Common myeloid progenitor, CD34-positive (primary cell): ENCODE measurements at regions not wholly inside any gene's neighbourhood (a gene's known extent, or its start where the extent isn't known, plus 50 kb on each side); places are given as distances from the start of the nearest gene placed in this dataset.

Experiments
- CTCF ChIA-PET: fragments of 350-600 bp; sonication (Branson Sonifier 250); formaldehyde crosslinking; loops from one replicate; lab custom pipeline; 2021; ENCODE audit warnings: antibody characterized with exemption; lab: Charles Lee
- POLR2A ChIA-PET: fragments of 350-600 bp; sonication (Branson Sonifier 250); formaldehyde crosslinking; loops from one replicate; lab custom pipeline; 2021; ENCODE audit warnings: antibody characterized with exemption; lab: Charles Lee
- DNase-seq, 3 donors: peaks; one replicate each; pipeline versions ENCODE4 v3.0.0 to v3.0.0-alpha.2; 2013
- H3K27ac ChIP-seq, 2 experiments: 1 replicate in 1 of 2; 2 replicates in 1 of 2; pipeline ENCODE4 v1.7.0; 2013; ENCODE audit warnings: inconsistent platforms in 2 of 2, low read length in 2 of 2, mild to moderate bottlenecking in 2 of 2, low read depth in 1 of 2, moderate library complexity in 1 of 2; ENCODE audit not compliant: severe bottlenecking in 2 of 2, insufficient read depth in 1 of 2, poor library complexity in 1 of 2
- H3K27me3 ChIP-seq, 5 experiments: replicated peaks in 2 of 5; 1 replicate in 3 of 5; 2 replicates in 2 of 5; pipeline versions ENCODE4 v1.6.1 to v1.7.0; 2013; ENCODE audit warnings: low read length in 4 of 5, mild to moderate bottlenecking in 2 of 5, moderate library complexity in 2 of 5, inconsistent platforms in 1 of 5; ENCODE audit not compliant: insufficient read depth in 5 of 5, control insufficient read depth in 4 of 5
- H3K36me3 ChIP-seq, 4 experiments: 1 replicate in 2 of 4; 2 replicates in 2 of 4; pipeline versions ENCODE4 v1.6.1 to v1.7.0; 2013; ENCODE audit warnings: low read length in 3 of 4, control low read depth in 1 of 4, mild to moderate bottlenecking in 1 of 4; ENCODE audit not compliant: control insufficient read depth in 4 of 4, insufficient read depth in 4 of 4
- H3K4me1 ChIP-seq, 4 experiments: 1 replicate in 3 of 4; 2 replicates in 1 of 4; pipeline versions ENCODE4 v1.6.1 to v1.7.1; 2013; ENCODE audit warnings: low read length in 3 of 4, mild to moderate bottlenecking in 3 of 4, control low read depth in 1 of 4, inconsistent platforms in 1 of 4, moderate library complexity in 1 of 4; ENCODE audit not compliant: control insufficient read depth in 4 of 4, insufficient read depth in 4 of 4; ENCODE audit errors: control extremely low read depth in 1 of 4
- H3K4me3 ChIP-seq, 7 experiments: 1 replicate in 4 of 7; 2 replicates in 3 of 7; pipeline versions ENCODE4 v1.5.1 to v1.7.0; 2013; ENCODE audit warnings: mild to moderate bottlenecking in 7 of 7, low read length in 6 of 7, moderate library complexity in 6 of 7, inconsistent platforms in 2 of 7, low read depth in 2 of 7, control low read depth in 1 of 7; ENCODE audit not compliant: insufficient read depth in 4 of 7, control insufficient read depth in 1 of 7; ENCODE audit errors: extremely low read depth in 1 of 7
- H3K9me3 ChIP-seq, 5 experiments: 1 replicate in 4 of 5; 2 replicates in 1 of 5; pipeline versions ENCODE4 v1.6.1 to v1.7.1; 2013; ENCODE audit warnings: low read length in 4 of 5, mild to moderate bottlenecking in 2 of 5, inconsistent platforms in 1 of 5, low read depth in 1 of 5, moderate library complexity in 1 of 5; ENCODE audit not compliant: control insufficient read depth in 4 of 5, insufficient read depth in 2 of 5; ENCODE audit errors: control extremely low read depth in 1 of 5
- WGBS: methylation state at CpG from one replicate; pipeline ENCODE4 v1.1.5; 2013; ENCODE audit not compliant: insufficient coverage; 5-methylcytosine and 5-hydroxymethylcytosine counted together

DNA sequence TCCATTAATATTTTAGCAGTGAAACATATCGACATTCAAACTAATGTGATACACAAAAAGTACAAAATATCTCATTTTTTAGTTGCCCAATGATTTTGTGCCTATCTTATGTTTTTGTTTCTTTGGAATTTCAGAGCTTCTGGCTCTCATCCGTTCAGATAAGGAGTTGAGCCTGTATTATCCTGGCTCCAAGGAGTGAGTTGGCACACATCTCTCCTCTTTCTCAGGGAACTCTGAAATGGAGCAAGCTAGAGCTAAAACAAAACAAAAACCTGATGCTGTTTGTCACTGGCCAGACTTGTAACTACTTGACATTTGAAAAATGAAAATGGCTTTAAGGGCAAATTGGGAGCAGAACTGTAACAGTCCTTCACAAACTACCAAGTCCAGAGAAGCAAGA, 131.3 kb upstream of the SLC28A3 start:
- H3K4me3 ChIP-seq = no peak overlapping the region
- peaks cover 0 to 2% (median 0%) of the 10 kb centered on the region in 5 experiments for H3K27me3 ChIP-seq
- CTCF ChIA-PET = no interaction called here
- H3K36me3 ChIP-seq = no peaks in the 10 kb centered on the region
- H3K4me1 ChIP-seq = no peaks in the 10 kb centered on the region
- H3K27ac ChIP-seq = no peak overlapping the region
- 100% methylated on average over 1 of the region's 2 CpGs for WGBS
- DNase-seq = no peak
- POLR2A ChIA-PET = no interaction called here
- peaks cover 0 to 5% (median 0%) of the 10 kb centered on the region in 5 experiments for H3K9me3 ChIP-seq

DNA sequence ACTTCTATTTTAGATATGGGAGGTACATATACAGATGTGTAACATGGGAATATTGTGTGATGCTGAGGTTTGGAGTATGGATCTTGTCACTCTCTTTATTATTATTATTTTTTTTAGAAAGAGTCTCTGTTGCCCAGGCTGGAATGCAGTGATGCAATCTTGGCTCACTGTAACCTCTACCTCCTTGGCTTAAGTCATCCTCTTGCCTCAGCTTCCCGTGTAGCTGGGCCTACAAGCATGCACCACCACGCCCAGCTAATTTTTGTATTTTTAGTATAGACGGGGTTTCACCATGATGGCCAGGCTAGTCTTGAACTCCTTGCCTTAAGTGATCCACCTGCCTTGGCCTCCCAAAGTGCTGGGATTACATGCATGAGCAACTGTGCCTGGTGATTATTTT, 138.4 kb upstream of the SLC28A3 start:
- no peak for DNase-seq
- H3K27ac ChIP-seq = no peak overlapping the region
- no peaks in the 10 kb centered on the region for H3K27me3 ChIP-seq
- 100% methylated on average over 3 of the region's 3 CpGs for WGBS
- H3K36me3 ChIP-seq = no peaks in the 10 kb centered on the region
- ChIA-PET POLR2A (no interaction called here), CTCF (no interaction called here)
- peaks cover 0 to 6% (median 0%) of the 10 kb centered on the region in 4 experiments for H3K4me1 ChIP-seq
- H3K4me3 ChIP-seq = no peak overlapping the region
- H3K9me3 ChIP-seq = peaks cover 0 to 4% (median 0%) of the 10 kb centered on the region in 5 experiments

DNA sequence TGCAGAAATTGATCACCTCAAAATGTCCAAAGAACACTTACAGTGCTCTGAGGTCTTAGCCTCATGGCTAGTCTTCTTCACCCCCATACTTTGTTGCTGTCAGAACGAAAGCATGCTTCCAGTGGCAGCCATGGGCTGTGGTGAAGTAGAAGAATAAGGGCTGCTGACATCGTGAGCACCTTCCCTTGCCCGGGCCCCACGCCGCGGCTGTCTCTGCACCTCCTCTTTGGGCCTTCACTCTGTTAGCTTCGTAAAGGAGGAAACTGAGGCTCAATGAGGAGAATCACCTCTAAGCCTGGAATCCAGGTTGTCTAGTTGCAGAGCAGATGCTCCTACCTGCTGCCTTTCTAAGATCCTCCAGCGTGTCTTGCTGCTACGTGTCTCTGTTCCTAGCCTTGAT, 139.5 kb upstream of the SLC28A3 start:
- H3K36me3 ChIP-seq = no peaks in the 10 kb centered on the region
- peaks cover 0 to 6% (median 0%) of the 10 kb centered on the region in 4 experiments for H3K4me1 ChIP-seq
- POLR2A ChIA-PET = no interaction called here
- H3K27me3 ChIP-seq = no peaks in the 10 kb centered on the region
- 98% methylated on average over 6 of the region's 9 CpGs for WGBS
- DNase-seq = no peak
- H3K27ac ChIP-seq = no peak overlapping the region
- peaks cover 0 to 4% (median 0%) of the 10 kb centered on the region in 5 experiments for H3K9me3 ChIP-seq
- CTCF ChIA-PET = no interaction called here
- H3K4me3 ChIP-seq = no peak overlapping the region

DNA sequence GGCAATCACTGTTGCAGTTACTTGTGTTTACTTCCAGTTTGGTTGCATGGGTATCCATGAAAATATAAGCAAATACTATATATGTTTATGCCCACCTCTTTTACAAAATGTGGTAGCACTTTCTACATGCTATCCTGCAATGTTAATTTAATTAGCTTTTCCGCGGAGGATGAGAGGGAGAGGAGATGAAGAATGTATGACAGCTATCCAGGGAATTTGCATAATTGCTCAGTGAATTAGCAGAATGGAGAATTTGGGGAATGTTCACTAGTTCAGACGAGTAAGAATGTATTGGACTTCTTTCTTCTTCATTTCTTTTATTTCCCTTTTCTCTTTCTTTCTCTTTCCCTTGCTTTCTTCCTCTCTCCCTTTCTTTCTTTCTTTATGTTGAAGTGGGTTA, 140.7 kb upstream of the SLC28A3 start:
- H3K27ac ChIP-seq = no peak overlapping the region
- no peaks in the 10 kb centered on the region for H3K27me3 ChIP-seq
- POLR2A ChIA-PET = no interaction called here
- DNase-seq = no peak
- H3K4me3 ChIP-seq = no peak overlapping the region
- WGBS = no CpG with 5 or more reads among the region's 3 CpGs
- no peaks in the 10 kb centered on the region for H3K36me3 ChIP-seq
- CTCF ChIA-PET = no interaction called here
- peaks cover 0 to 4% (median 0%) of the 10 kb centered on the region in 5 experiments for H3K9me3 ChIP-seq
- H3K4me1 ChIP-seq = peaks cover 0 to 6% (median 0%) of the 10 kb centered on the region in 4 experiments

DNA sequence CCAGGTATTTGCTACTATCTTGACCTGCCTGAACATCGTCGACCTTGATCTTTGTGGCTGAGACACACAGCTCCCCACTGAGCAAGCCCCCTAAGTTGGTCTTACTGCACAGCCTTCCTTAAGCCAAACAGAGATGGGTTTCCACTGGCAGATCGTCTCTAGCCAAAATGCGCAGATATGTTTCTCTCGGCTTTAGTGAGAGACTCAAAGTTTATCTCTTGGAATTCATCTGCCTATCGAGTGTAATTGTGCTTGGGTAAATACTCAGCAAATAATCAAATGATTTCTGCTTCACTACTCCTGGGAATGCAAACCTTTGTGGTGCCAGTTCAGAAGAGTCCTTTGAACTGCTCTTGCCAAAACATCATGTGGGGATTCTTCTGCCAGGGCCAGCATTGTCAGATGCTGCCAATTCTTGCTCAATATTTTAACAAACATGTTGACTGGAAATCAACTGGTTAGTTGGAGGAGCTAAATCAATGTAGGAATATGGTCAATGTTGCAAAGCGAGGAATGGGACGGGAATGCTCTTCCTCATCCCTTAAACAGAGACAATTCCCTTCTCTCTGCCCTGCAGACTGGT, 141.2 kb upstream of the SLC28A3 start:
- Histone ChIP-seq H3K4me3 (no peak overlapping the region), H3K27ac (no peak overlapping the region), H3K9me3 (peaks cover 0 to 2% (median 0%) of the 10 kb centered on the region in 5 experiments), H3K4me1 (peaks cover 0 to 6% (median 0%) of the 10 kb centered on the region in 4 experiments), H3K27me3 (no peaks in the 10 kb centered on the region), H3K36me3 (no peaks in the 10 kb centered on the region)
- no peak for DNase-seq
- ChIA-PET CTCF (no interaction called here), POLR2A (no interaction called here)
- 96% methylated on average over 7 of the region's 8 CpGs for WGBS

DNA sequence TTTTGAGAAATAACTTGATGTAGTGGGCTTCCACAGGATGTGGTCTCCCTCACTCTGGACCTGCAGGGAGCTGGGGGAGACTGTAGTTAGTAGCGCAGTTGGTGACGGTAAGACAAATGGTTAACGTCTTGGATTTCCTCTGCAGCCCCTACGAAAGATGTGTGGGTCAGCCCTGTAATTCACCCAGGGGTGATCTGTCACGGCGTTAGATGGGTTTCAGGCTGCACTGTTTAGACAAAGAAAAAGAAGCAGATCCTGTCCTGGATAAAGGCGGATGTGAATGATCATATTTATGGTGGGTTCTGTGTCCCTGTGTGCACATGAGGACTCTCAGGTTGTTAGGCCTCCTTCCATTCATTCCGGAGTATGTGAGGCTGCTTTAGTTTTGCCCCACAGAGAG, 142.0 kb upstream of the SLC28A3 start:
- Histone ChIP-seq H3K9me3 (peaks cover 0 to 1% (median 0%) of the 10 kb centered on the region in 5 experiments), H3K27me3 (no peaks in the 10 kb centered on the region), H3K27ac (no peak overlapping the region), H3K4me3 (no peak overlapping the region), H3K4me1 (peaks cover 0 to 6% (median 0%) of the 10 kb centered on the region in 4 experiments), H3K36me3 (no peaks in the 10 kb centered on the region)
- 94% methylated on average over 5 of the region's 8 CpGs for WGBS
- CTCF ChIA-PET = no interaction called here
- POLR2A ChIA-PET = no interaction called here
- no peak for DNase-seq

DNA sequence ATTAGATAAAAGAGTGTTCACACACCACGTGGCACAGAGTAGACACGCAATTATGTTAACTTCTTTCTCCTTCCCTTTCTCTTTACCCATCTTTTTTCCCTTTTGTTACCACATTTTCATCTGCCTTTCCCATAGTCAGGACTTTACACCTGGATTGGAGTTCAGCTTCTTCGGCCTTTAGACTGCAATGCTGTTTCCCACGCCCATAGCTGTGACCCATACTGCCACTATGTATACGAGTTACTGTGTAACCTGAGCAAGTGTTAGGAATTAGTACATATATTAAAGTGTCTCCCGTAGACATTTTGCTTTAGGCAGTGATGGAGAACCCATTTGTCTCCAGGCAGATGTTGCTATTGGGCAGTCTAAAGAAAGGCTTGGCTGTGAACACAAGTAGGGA, 143.6 kb upstream of the SLC28A3 start:
- CTCF ChIA-PET = no interaction called here
- 95% methylated on average over 5 of the region's 6 CpGs for WGBS

More for the DNA sequence above, 143.6 kb upstream of the SLC28A3 start:
- no peak for DNase-seq
- Histone ChIP-seq H3K4me3 (no peak overlapping the region), H3K27ac (no peak overlapping the region), H3K36me3 (no peaks in the 10 kb centered on the region), H3K27me3 (no peaks in the 10 kb centered on the region), H3K9me3 (peaks cover 0 to 1% (median 0%) of the 10 kb centered on the region in 5 experiments), H3K4me1 (peaks cover 0 to 6% (median 0%) of the 10 kb centered on the region in 4 experiments)
- POLR2A ChIA-PET = no interaction called here
